ENCODE measurements at regions not wholly inside any gene's neighbourhood (a gene's known extent, or its start where the extent isn't known, plus 50 kb on each side); places are given as distances from the start of the nearest gene placed in this dataset.

DNA sequence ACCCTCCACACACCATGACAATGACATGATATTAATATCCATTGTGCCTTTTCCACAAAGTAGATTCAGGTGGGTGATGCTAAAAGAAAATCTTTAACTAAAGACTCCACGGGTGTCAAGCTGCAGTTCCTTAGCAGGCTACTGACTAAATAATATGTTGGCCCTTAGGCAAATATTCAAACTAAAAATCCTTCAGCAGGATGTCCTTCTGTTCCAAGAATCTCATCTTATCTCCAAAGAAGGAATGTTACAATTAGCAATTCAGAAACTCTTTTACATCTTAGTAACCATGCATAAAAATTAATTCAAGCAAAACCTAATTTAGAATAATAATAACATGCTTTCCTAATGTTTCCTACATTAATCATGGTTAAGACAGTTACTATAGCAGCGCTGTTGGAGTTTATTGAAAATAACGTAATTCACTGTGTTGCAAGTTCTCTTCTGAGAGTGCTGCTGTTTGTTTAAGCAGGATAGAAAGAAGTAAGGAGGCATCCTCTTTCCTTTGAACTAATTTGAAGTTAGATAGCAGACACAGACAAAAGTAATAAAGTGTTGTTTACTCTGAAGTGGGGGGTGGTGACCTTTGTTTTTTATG is 414.8 kb upstream of the CDH4 start:
- H3K36me3 ChIP-seq (ENCODE audit: control insufficient read depth in 2 of 3, insufficient read depth in 3 of 3, low read length in 3 of 3) = no peaks in the 10 kb centered on the region
- FAIRE-seq (no peak), DNase-seq (peak in 2 of 5 donors; percentile 47 to 52)
- no peak overlapping the region for H3K9ac ChIP-seq (ENCODE audit: low read length in 3 of 3)
- no peak overlapping the region for H3K4me3 ChIP-seq (ENCODE audit: low read length in 3 of 3)
- intact Hi-C loops (cut with DNase I) = no loop called here
- H3K27ac ChIP-seq (ENCODE audit: low read depth in 2 of 2, low read length in 2 of 2) = no peak overlapping the region
- H3K27me3 ChIP-seq (ENCODE audit: control insufficient read depth, insufficient read depth, low read length) = no peaks in the 10 kb centered on the region
- TF ChIP-seq, protein P1, sequence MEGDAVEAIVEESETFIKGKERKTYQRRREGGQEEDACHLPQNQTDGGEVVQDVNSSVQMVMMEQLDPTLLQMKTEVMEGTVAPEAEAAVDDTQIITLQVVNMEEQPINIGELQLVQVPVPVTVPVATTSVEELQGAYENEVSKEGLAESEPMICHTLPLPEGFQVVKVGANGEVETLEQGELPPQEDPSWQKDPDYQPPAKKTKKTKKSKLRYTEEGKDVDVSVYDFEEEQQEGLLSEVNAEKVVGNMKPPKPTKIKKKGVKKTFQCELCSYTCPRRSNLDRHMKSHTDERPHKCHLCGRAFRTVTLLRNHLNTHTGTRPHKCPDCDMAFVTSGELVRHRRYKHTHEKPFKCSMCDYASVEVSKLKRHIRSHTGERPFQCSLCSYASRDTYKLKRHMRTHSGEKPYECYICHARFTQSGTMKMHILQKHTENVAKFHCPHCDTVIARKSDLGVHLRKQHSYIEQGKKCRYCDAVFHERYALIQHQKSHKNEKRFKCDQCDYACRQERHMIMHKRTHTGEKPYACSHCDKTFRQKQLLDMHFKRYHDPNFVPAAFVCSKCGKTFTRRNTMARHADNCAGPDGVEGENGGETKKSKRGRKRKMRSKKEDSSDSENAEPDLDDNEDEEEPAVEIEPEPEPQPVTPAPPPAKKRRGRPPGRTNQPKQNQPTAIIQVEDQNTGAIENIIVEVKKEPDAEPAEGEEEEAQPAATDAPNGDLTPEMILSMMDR (IDR thresholded peaks at IDR 0.05; ENCODE audit: borderline replicate concordance, extremely low read depth, insufficient read depth) = no peak
- no peaks in the 10 kb centered on the region for H3K4me1 ChIP-seq (ENCODE audit: control insufficient read depth in 2 of 3, insufficient read depth in 2 of 3, low read depth in 1 of 3, low read length in 3 of 3)
- no peaks in the 10 kb centered on the region for H3K9me3 ChIP-seq (ENCODE audit: control insufficient read depth in 2 of 3, insufficient read depth in 1 of 3, low read length in 3 of 3)

GRCh38 chr20:60838297-60838696 is 413.8 kb upstream of the CDH4 start:
- no peak for FAIRE-seq
- Histone ChIP-seq H3K27me3 (ENCODE audit: control insufficient read depth, insufficient read depth, low read length) (no peaks in the 10 kb centered on the region), H3K9me3 (ENCODE audit: control insufficient read depth in 2 of 3, insufficient read depth in 1 of 3, low read length in 3 of 3) (no peaks in the 10 kb centered on the region), H3K9ac (ENCODE audit: low read length in 3 of 3) (no peak overlapping the region), H3K36me3 (ENCODE audit: control insufficient read depth in 2 of 3, insufficient read depth in 3 of 3, low read length in 3 of 3) (no peaks in the 10 kb centered on the region), H3K27ac (ENCODE audit: low read depth in 2 of 2, low read length in 2 of 2) (no peak overlapping the region), H3K4me3 (ENCODE audit: low read length in 3 of 3) (no peak overlapping the region), H3K4me1 (ENCODE audit: control insufficient read depth in 2 of 3, insufficient read depth in 2 of 3, low read depth in 1 of 3, low read length in 3 of 3) (no peaks in the 10 kb centered on the region)
- intact Hi-C loops (cut with DNase I) = no loop called here
- TF ChIP-seq, protein P1 (IDR thresholded peaks at IDR 0.05; ENCODE audit: borderline replicate concordance, extremely low read depth, insufficient read depth) = no peak
- DNase-seq = no peak

DNA sequence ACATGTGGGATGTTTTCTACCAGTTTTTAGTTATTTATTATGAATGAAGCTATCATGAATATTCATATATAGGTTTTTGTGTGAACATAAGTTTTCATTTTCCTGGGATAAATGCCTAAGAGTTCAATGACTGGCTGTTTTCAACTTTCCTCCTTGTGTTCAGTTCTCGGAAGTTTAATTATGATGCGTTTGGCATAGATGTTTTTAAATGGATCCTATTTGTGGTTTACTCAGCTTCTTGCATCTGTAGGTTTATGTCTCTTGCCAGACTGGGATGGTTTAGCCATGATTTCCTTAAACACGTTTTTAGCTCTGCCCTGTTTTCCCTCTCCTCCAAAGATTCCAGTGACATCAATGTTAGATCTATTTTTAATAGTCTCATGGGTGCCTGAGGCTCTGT is 411.1 kb upstream of the CDH4 start:
- Histone ChIP-seq H3K4me3 (ENCODE audit: low read length in 3 of 3) (no peak overlapping the region), H3K9ac (ENCODE audit: low read length in 3 of 3) (no peak overlapping the region), H3K4me1 (ENCODE audit: control insufficient read depth in 2 of 3, insufficient read depth in 2 of 3, low read depth in 1 of 3, low read length in 3 of 3) (no peaks in the 10 kb centered on the region), H3K27me3 (ENCODE audit: control insufficient read depth, insufficient read depth, low read length) (no peaks in the 10 kb centered on the region), H3K36me3 (ENCODE audit: control insufficient read depth in 2 of 3, insufficient read depth in 3 of 3, low read length in 3 of 3) (no peaks in the 10 kb centered on the region), H3K27ac (ENCODE audit: low read depth in 2 of 2, low read length in 2 of 2) (no peak overlapping the region), H3K9me3 (ENCODE audit: control insufficient read depth in 2 of 3, insufficient read depth in 1 of 3, low read length in 3 of 3) (no peaks in the 10 kb centered on the region)
- DNase-seq = no peak
- FAIRE-seq = no peak
- TF ChIP-seq, protein P1 (IDR thresholded peaks at IDR 0.05; ENCODE audit: borderline replicate concordance, extremely low read depth, insufficient read depth) = no peak
- intact Hi-C loops (cut with DNase I) = no loop called here

DNA sequence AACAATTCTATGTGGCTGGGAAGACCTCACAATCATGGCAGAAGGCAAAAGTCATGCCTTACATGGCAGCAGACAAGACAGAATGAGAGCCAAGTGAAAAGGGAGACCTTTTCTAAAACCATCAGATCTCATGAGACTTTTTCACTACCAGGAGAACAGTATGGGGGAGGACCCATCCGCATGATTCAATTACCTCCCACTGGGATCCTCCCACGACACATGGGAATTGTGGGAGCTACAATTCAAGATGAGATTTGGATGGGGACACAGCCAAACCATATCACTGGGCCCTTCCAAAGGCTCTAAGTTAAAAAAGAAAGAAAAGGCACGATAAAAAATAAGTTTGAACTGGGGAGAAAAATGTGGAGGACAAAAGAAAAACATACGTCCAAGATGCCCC is 406.9 kb upstream of the CDH4 start:
- TF ChIP-seq, protein P1 (IDR thresholded peaks at IDR 0.05; ENCODE audit: borderline replicate concordance, extremely low read depth, insufficient read depth) = no peak
- no peak for FAIRE-seq
- no peaks in the 10 kb centered on the region for H3K36me3 ChIP-seq (ENCODE audit: control insufficient read depth in 2 of 3, insufficient read depth in 3 of 3, low read length in 3 of 3)
- intact Hi-C loops (cut with DNase I) = no loop called here
- no peak overlapping the region for H3K4me3 ChIP-seq (ENCODE audit: low read length in 3 of 3)
- no peak for DNase-seq
- H3K4me1 ChIP-seq (ENCODE audit: control insufficient read depth in 2 of 3, insufficient read depth in 2 of 3, low read depth in 1 of 3, low read length in 3 of 3) = no peaks in the 10 kb centered on the region
- H3K27ac ChIP-seq (ENCODE audit: low read depth in 2 of 2, low read length in 2 of 2) = no peak overlapping the region
- H3K27me3 ChIP-seq (ENCODE audit: control insufficient read depth, insufficient read depth, low read length) = no peaks in the 10 kb centered on the region
- H3K9ac ChIP-seq (ENCODE audit: low read length in 3 of 3) = no peak overlapping the region
- H3K9me3 ChIP-seq (ENCODE audit: control insufficient read depth in 2 of 3, insufficient read depth in 1 of 3, low read length in 3 of 3) = no peaks in the 10 kb centered on the region

Data from kidney (tissue), 13 donors.